HG02943 (cell line): ENCODE measurements at regions not wholly inside any gene's neighbourhood (a gene's known extent, or its start where the extent isn't known, plus 50 kb on each side); places are given as distances from the start of the nearest gene placed in this dataset.
"Not testable (repeated sequence)": the region's sequence is repeated elsewhere in the genome, so short reads cannot be mapped to it uniquely, and the experiment has no call there.

Experiments used
- ATAC-seq: cut with Tn5 transposase; IDR thresholded peaks from one replicate; pipeline ENCODE4 v1.9.1; 2021; ENCODE audit warnings: mild to moderate bottlenecking, low read depth, moderate library complexity; ENCODE audit not compliant: unreplicated experiment

GRCh38 chr10:84903320-84903719, 574.9 kb downstream of the CCSER2 start:
- no peak for ATAC-seq

GRCh38 chr10:84907461-84908009, 579.1 kb downstream of the CCSER2 start:
- ATAC-seq = no peak

DNA sequence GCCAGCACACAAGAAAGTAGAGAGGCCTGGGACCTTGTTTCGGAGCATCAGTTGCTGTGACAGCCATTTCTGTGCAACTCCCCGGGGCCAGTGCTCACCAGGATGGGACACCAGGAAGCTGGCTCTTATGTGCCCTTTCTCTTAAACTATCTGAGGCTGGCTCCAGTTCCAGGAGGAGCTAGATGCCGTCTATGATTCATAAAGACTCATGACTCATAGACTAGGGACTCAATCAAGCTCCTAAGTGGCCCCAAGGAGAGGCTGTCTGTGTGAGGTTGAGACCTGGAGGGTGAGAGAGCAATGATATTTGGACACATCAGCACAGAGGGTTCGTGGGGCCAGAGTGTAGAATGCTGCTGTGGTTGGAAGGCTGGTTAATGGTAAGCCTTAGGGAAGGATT, 580.1 kb downstream of the CCSER2 start:
- ATAC-seq = no peak

DNA sequence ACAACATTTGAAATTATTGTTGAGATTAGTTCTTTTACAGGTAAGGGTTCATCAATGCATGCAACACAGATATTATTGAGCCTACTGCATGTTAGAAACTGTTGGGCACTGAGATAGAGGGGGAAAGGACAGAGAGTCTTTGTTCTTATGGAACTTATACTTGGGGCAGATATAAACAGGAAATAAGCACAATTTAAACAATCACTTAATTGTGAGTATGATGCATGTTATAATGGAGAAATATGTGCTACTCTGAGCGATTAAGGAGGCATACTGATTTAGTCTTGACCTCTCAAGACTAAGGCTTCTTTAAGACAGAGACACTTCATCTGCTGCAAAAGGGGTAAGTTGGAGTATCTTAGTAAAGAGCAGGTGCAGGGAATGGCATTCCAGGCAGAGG, 593.3 kb downstream of the CCSER2 start:
- no peak for ATAC-seq

- ATAC-seq = no peak
Measured at GRCh38 chr10:84924131-84924530, 595.7 kb downstream of the CCSER2 start.

DNA sequence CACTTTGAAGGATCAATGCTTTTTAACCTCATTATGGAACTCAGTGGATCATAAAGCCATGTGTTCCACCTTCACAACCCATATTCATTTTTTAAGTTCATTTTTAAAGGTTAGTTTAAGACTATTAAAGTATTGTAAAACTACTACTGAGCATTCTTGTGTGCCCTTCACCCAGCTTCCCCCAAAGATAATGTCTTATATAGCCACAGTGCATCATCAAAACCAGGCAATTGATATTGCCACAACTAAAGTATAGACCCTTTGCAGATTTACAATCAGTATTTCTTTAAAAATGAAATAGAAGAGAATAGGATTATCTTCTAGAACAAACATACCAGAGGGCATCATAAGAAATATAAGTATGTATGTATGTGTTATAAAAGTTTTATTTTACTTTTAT, 597.1 kb downstream of the CCSER2 start:
- no peak for ATAC-seq

- no peak for ATAC-seq
Measured at GRCh38 chr10:84933402-84933801, 605.0 kb downstream of the CCSER2 start.

GRCh38 chr10:84935772-84936171, 607.4 kb downstream of the CCSER2 start:
- ATAC-seq = no peak

DNA sequence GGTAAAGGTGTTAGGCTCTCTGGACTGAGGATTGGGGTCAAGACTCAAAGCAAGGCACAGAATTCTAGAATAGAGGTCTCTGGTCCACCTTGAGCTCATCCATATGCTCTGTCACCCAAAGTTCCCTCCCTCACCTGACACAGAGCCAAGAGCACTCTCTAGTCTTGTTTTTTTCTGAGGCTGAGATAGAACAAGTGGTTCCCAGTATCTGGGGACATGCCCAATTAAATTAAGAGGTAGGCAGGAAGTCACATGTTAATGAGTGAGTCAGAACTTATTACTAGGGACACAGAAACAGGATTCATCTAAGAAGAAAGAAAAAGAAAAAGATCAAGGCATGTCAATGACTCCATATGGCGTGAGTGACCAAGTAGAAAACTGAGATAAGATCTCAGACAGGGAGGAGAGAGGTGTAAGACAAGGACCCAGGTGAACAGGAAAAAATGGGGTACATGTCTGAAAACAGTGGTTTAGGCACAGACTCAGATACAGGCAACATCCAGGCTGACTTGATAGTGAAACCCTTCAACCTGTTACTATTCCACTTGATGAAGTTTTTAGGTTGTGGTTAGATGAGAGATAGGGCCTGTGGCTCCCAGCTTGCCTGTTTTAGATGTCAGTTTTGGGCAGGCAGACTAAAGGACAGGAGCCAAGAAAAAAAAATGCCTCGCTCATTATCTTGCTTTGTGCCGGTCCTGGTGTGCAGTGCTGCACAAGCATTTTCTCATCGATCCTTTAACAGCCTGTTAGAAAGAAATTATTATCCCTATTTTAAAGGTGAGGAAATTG, 609.9 kb downstream of the CCSER2 start:
- no peak for ATAC-seq

DNA sequence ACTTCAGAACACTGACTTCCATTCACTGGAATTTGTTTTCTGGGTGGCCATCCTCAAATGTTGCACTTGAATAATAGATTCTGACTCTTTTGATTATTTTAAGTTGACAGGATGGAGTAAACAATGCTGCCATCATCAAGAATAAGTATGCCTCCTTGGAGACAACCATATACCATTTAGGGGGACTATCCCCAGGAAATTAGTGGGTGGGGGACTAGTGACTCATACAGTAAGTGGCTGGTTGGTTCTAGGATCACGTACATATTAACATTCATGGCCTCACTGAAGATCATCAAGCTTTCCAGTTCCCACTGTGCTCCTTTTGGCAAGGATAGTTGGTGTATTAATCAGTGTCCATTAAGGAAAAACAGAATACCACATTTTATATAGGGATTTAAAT, 615.2 kb downstream of the CCSER2 start:
- no peak for ATAC-seq

GRCh38 chr10:84944187-84944586, 615.8 kb downstream of the CCSER2 start:
- no peak for ATAC-seq

GRCh38 chr10:84945791-84946190, 617.4 kb downstream of the CCSER2 start:
- no peak for ATAC-seq

DNA sequence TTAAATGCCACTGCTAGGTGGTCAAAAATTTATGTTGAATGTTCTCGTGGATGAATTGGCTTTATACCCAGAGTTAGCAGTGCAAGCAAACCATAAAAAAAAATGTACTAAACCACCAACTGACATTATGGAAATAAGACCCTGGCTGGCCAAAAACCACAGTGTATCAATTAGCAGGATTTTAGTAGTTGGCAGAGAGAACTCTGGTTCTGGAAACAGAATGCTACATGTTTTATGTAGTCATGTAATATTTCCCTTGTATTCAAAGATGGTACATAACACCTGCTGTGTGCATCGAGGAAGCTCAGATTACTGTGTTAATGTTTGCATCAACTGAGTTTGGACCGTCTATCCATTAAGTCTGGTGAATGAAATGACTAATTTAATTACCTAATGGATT, 618.5 kb downstream of the CCSER2 start:
- ATAC-seq = no peak

DNA sequence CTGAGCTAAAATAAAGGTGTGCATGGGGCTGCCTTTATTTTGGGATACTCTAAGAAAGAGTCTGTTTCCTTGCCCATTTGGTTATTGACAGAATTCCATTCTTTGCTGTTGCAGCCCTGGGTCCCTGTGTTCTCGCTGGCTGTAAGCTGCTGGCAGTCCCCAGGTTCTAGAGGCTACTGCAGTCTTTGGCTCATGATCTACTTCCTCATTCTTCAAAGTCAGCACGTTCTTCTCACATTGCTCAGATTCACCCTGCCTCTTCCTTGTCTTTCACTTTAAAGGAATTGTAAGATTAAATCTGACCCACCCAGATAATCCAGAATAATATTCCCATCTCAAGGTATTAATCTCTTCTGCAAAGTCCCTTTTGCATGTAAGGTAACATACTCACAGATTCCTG, 620.3 kb downstream of the CCSER2 start:
- no peak for ATAC-seq

DNA sequence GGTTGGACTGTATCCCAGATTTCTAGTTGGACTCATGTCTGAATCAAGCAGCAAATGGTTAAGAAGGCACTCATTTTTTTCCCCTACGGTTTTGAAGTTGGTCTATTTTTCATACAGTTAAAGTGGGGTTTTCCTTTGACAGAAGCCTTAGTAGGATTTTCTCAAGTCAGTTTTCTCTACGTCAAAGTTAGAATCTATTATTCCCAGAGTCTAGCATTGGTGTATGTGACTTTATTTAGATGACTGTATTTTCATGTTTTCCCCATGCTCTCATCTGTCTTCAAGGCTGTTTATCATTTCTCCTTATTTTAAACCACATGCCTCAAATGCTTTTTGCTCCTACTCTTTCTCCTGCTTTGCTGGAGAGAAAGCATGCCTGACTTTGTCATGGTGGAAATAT, 623.2 kb downstream of the CCSER2 start:
- no peak for ATAC-seq

DNA sequence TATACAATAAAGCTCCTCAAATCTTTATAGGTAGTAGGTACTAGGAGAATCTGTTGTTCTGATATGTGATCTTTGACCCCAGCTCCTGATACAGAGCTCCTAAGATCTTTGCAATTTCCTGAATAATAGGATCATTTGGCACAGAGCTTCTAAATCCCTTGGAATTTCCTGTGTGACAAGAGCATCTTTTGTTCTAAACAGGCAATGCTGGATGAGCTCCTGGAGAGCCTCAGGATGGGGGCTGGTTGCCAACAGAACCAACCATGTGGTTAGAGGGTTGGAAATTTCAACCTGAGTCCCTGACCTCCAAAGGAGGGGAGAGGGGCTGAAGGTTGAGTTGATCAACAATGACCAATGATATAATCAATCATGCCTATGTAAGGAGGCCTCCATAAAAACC, 629.0 kb downstream of the CCSER2 start:
- ATAC-seq = no peak

- ATAC-seq = no peak
Measured at GRCh38 chr10:84965468-84965867, 637.1 kb downstream of the CCSER2 start.

DNA sequence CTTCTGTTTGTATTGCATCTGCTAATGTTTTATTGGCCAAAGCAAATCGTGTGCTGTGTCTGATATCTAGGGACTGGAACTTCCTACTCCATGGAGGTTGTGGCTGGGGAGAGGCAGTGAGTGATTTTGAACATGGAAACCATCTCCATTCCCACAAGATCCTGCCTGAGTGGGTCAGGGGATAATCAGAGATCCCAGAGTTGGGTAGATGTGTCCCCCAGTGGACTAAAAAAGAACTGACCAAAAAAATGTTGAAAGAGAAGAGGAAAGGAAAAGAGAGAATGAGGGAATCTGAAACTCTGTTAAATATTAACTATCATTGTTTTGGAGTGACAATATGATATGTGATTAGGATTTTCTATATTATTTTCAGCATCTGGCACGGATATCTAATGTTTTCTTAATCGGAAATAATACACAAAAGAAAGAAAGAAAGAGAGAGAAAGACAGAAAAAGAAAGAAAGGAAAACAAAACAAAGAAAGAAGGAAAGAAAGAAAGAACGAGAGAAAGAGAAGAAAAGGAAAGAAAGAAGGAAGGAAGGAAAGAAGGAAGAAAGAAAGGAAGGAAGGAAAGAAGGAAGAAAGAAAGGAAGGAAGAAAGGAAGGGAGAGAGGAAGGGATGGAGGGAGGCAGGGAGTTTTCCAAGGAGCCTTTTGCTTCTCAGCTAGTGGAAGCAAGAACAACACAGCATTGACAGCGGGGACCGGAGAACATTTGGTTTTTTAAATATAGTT, 638.5 kb downstream of the CCSER2 start:
- ATAC-seq = no peak

GRCh38 chr10:84969297-84969696, 640.9 kb downstream of the CCSER2 start:
- ATAC-seq = not testable (repeated sequence)

DNA sequence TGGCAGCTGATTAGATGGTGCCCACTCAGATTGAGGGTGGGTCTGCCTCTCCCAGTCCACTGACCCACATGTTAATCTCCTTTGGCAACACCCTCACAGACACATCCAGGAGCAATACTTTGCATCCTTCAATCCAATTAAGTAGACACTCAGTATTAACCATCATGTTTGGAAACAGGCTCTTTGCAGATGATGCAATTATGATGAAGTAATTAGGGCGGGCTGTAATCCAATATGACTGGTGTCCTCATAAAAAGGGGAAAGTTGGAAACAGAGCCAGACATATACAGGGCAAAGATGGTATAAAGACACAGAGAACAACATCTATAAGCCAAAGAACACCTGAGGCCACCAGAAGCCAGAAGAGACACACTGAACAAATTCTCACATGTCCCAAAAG, 658.6 kb downstream of the CCSER2 start:
- no peak for ATAC-seq

DNA sequence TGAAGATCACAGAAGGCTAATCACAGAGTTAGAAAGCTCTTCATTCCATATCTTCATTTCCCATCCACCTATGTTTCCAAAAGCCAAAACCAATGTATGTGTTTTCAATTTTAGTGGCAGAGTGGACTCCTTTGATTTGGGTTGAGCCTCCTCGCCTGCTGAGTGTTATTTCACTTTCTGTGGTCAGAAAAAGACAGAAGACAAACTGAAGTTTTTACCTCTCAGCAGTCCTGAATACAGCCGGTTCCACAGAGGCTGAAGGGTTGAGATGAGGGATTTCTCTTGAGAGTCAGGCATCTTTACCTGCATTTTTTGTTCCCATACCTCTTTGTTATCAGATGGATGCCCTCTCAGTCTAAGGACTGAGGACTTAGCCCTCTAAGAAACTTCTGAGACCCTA, 659.6 kb downstream of the CCSER2 start:
- no peak for ATAC-seq

GRCh38 chr10:84990713-84991112, 662.3 kb downstream of the CCSER2 start:
- ATAC-seq = no peak
